PC-3 (cell line): ENCODE measurements at regions not wholly inside any gene's neighbourhood (a gene's known extent, or its start where the extent isn't known, plus 50 kb on each side); places are given as distances from the start of the nearest gene placed in this dataset.

Source experiments
- ATAC-seq: fragments of 200-7000 bp; cut with Tn5 transposase; 2 replicates; pipeline ENCODE4 v1.9.1; 2020; ENCODE audit warnings: mild to moderate bottlenecking, moderate library complexity
- BruUV-seq: library from RNA; stranded (reverse); fragments of 400-500 nt; replicated peaks from 2 replicates; lab custom pipeline; 2021; lab: Mats Ljungman, UMichigan
- CTCF ChIA-PET: fragments of 300-600 bp; sonication (Branson Sonifier 250); formaldehyde crosslinking; loops from one replicate; lab custom pipeline; 2022; ENCODE audit warnings: antibody characterized with exemption; lab: Charles Lee
- POLR2A ChIA-PET: fragments of 300-600 bp; sonication (Branson Sonifier 250); formaldehyde crosslinking; loops from one replicate; lab custom pipeline; 2022; ENCODE audit warnings: antibody characterized with exemption; ENCODE audit not compliant: unreplicated experiment; lab: Charles Lee
- DNase-seq: peaks from one replicate; pipeline ENCODE4 v3.0.0-alpha.2; 2015
- H2AFZ ChIP-seq: fragments of 300-600 bp; sonication (generic); 2 replicates; pipeline ENCODE4 v1.6.0; 2016; ENCODE audit warnings: antibody characterized with exemption, low read length
- H3F3A ChIP-seq: fragments of 300-600 bp; sonication (generic); one replicate; pipeline ENCODE4 v1.6.0; 2017; ENCODE audit warnings: antibody characterized with exemption, low read length, control low read depth, mild to moderate bottlenecking; ENCODE audit not compliant: unreplicated experiment
- H3K27ac ChIP-seq: fragments of 300-600 bp; sonication (generic); 2 replicates; pipeline ENCODE4 v1.5.1; 2016; ENCODE audit warnings: mild to moderate bottlenecking, low read length
- H3K27me3 ChIP-seq: fragments of 300-600 bp; sonication (generic); 2 replicates; pipeline ENCODE4 v1.6.1; 2016; ENCODE audit warnings: low read length, mixed read lengths
- H3K36me3 ChIP-seq: fragments of 300-600 bp; sonication (generic); 2 replicates; pipeline ENCODE4 v1.6.1; 2016; ENCODE audit warnings: low read depth, mixed run types, low read length, mixed read lengths
- H3K4me1 ChIP-seq: fragments of 300-600 bp; sonication (generic); 2 replicates; pipeline ENCODE4 v1.5.1; 2016; ENCODE audit warnings: low read length; ENCODE audit not compliant: insufficient read depth
- H3K4me2 ChIP-seq: fragments of 300-600 bp; sonication (generic); 2 replicates; pipeline ENCODE4 v1.6.0; 2016; ENCODE audit warnings: low read length
- H3K4me3 ChIP-seq: fragments of 300-600 bp; sonication (generic); 2 replicates; pipeline ENCODE4 v1.5.1; 2016; ENCODE audit warnings: mild to moderate bottlenecking, low read length, mixed read lengths
- H3K79me2 ChIP-seq: fragments of 300-600 bp; sonication (generic); 2 replicates; pipeline ENCODE4 v1.6.1; 2017; ENCODE audit warnings: low read length, mixed read lengths
- H3K9ac ChIP-seq: fragments of 300-600 bp; sonication (generic); 2 replicates; pipeline ENCODE4 v1.6.0; 2016; ENCODE audit warnings: mild to moderate bottlenecking, low read length
- H3K9me2 ChIP-seq: fragments of 300-600 bp; sonication (generic); replicated peaks from 2 replicates; pipeline ENCODE4 v1.6.1; 2016; ENCODE audit warnings: mixed run types, low read length, mixed read lengths
- H3K9me3 ChIP-seq: fragments of 300-600 bp; sonication (generic); 2 replicates; pipeline ENCODE4 v1.6.1; 2016; ENCODE audit warnings: low read length, mixed read lengths
- H4K20me1 ChIP-seq: fragments of 300-600 bp; sonication (generic); 2 replicates; pipeline ENCODE4 v1.6.1; 2016; ENCODE audit warnings: low read length, mixed read lengths
- CTCF ChIP-seq: fragments of 300-600 bp; sonication (generic); conservative IDR thresholded peaks from 2 replicates; pipeline ENCODE4 v1.5.1; 2017; ENCODE audit warnings: antibody characterized with exemption, low read depth, mild to moderate bottlenecking, low read length
- EZH2 ChIP-seq: fragments of 300-600 bp; sonication (generic); IDR thresholded peaks from one replicate; pipeline ENCODE4 v1.6.1; 2017; ENCODE audit warnings: antibody characterized with exemption, mild to moderate bottlenecking, low read length; ENCODE audit not compliant: unreplicated experiment
- EZH2phosphoT487 ChIP-seq: fragments of 300-600 bp; sonication (generic); IDR thresholded peaks from 2 replicates; pipeline ENCODE4 v1.6.1; 2018; ENCODE audit warnings: mild to moderate bottlenecking, antibody characterized with exemption, low read length, borderline replicate concordance
- intact Hi-C: fragments of 100-400 bp; cut with micrococcal nuclease; formaldehyde crosslinking; loops from 2 replicates; pipeline ENCODE4 v1.9.0; 2023

DNA sequence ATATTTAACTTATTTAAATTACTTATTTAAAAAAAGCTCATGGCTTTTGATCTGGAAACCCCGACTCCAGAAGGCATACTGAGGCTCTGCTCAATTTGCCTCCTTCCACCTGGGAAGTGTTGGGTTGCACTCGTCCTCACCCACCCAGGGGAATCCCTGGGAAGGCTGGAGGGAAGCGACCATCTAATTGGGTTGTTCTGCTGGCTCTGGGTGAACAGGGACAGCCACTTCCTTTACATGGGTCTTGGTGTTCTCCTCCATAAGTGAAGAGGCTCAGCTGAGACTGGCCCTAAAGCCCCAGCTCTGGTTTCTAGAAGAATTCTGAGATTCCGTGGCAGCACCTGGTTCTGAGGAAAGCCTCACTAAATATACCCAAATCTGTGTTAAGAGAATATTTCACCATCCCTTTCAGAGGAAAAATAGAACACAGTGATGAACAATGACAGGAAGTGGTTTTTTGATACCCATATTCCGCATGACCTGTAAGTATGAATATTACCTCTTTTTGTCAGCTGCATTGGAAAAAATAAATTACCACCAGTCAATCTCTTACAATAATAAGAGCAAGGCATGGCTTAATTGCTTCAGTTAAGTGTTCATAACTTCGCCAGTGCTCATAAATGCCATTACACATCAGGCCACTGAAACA, 131.1 kb upstream of the SHH start:
- no peaks in the 10 kb centered on the region for H3K9me3 ChIP-seq
- intact Hi-C loops: no loop called here
- no peak overlapping the region for H3K4me3 ChIP-seq
- no peak overlapping the region for H3K27ac ChIP-seq
- DNase-seq: no peak
- H3K9me2 ChIP-seq: no peaks in the 10 kb centered on the region
- ChIA-PET POLR2A (no interaction called here), CTCF (no interaction called here)
- H3K27me3 ChIP-seq: no peaks in the 10 kb centered on the region
- H3K9ac ChIP-seq: no peak overlapping the region
- no peaks in the 10 kb centered on the region for H3K79me2 ChIP-seq
- H3K36me3 ChIP-seq: no peaks in the 10 kb centered on the region
- no peaks in the 10 kb centered on the region for H3F3A ChIP-seq
- TF ChIP-seq EZH2: no peak
- no peak for ATAC-seq
- H3K4me2 ChIP-seq: no peak overlapping the region
- no peak overlapping the region for H2AFZ ChIP-seq
- no peaks in the 10 kb centered on the region for H4K20me1 ChIP-seq
- no TSS peak for BruUV-seq
- peaks cover 13% of the 10 kb centered on the region for H3K4me1 ChIP-seq

GRCh38 chr7:155942226-155942950, 130.1 kb upstream of the SHH start:
- H3K4me3 ChIP-seq: no peak overlapping the region
- ChIA-PET CTCF (no interaction called here), POLR2A (no interaction called here)
- intact Hi-C loops: no loop called here
- H4K20me1 ChIP-seq: no peaks in the 10 kb centered on the region
- TF ChIP-seq EZH2phosphoT487 (no peak), CTCF (no peak), EZH2 (no peak)
- H3K4me2 ChIP-seq: no peak overlapping the region
- H2AFZ ChIP-seq: no peak overlapping the region
- H3K9ac ChIP-seq: no peak overlapping the region
- H3K9me3 ChIP-seq: no peaks in the 10 kb centered on the region
- no peaks in the 10 kb centered on the region for H3K9me2 ChIP-seq
- DNase-seq: no peak
- H3K79me2 ChIP-seq: no peaks in the 10 kb centered on the region
- no peak for ATAC-seq
- H3K27me3 ChIP-seq: no peaks in the 10 kb centered on the region
- BruUV-seq: no TSS peak
- no peaks in the 10 kb centered on the region for H3K36me3 ChIP-seq
- no peaks in the 10 kb centered on the region for H3F3A ChIP-seq
- no peak overlapping the region for H3K27ac ChIP-seq
- peaks cover 7% of the 10 kb centered on the region for H3K4me1 ChIP-seq

DNA sequence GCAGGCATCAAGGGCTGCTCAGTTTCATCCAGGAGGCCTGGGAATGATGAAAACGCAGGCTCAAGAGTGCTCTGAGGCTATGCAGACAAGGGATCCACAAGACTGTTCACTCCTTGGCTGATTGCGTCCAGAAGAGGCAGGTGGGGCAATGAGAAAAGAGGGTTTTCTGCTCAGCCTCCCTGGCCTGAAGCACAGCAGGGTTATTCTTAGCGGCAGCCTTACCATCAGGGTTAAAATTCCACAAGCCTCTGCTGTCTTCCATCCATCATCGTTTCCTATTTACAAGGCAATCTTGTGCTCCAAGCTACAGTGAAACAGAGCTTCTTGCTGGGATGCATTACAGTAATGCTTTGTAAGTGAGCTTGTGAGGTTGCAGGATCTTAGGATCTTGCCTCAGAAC, 129.4 kb upstream of the SHH start:
- no peak; the same call in 1 of the 2 replicates for ATAC-seq
- CTCF ChIA-PET: no interaction called here
- Histone ChIP-seq H3K4me2 (no peak overlapping the region), H3F3A (no peaks in the 10 kb centered on the region), H3K36me3 (no peaks in the 10 kb centered on the region), H3K79me2 (no peaks in the 10 kb centered on the region), H3K4me3 (no peak overlapping the region), H3K27me3 (no peaks in the 10 kb centered on the region), H3K4me1 (peaks cover 2% of the 10 kb centered on the region), H3K9me3 (no peaks in the 10 kb centered on the region), H3K9me2 (no peaks in the 10 kb centered on the region), H3K27ac (no peak overlapping the region), H2AFZ (no peak overlapping the region), H3K9ac (no peak overlapping the region), H4K20me1 (no peaks in the 10 kb centered on the region)
- no peak for DNase-seq
- POLR2A ChIA-PET: no interaction called here
- intact Hi-C loops: no loop called here
- BruUV-seq: no TSS peak
- no peak for TF ChIP-seq CTCF
- no peak for TF ChIP-seq EZH2
- no peak for TF ChIP-seq EZH2phosphoT487
